Activated B cell treated with CpG ODN at 0.5 μM for 24 hours (primary cell): ENCODE measurements at regions not wholly inside any gene's neighbourhood (a gene's known extent, or its start where the extent isn't known, plus 50 kb on each side); places are given as distances from the start of the nearest gene placed in this dataset.

ENCODE experiments used
- ATAC-seq: fragments of 200-7000 bp; cut with Tn5 transposase; one replicate; pipeline ENCODE4 v1.10.0; 2021; ENCODE audit warnings: low read depth, mild to moderate bottlenecking, moderate library complexity
- CTCF ChIA-PET: fragments of 350-600 bp; sonication (Branson Sonifier 250); formaldehyde crosslinking; loops from one replicate; lab custom pipeline; 2021; ENCODE audit warnings: antibody characterized with exemption; lab: Charles Lee
- POLR2A ChIA-PET: fragments of 350-600 bp; sonication (Branson Sonifier 250); formaldehyde crosslinking; loops from one replicate; lab custom pipeline; 2021; ENCODE audit warnings: antibody characterized with exemption; lab: Charles Lee
- DNase-seq: peaks from one replicate; pipeline ENCODE4 v3.0.0; 2022
- H3K27ac Mint-ChIP-seq: one replicate; pipeline ENCODE4 v1.8.0; 2020; ENCODE audit warnings: mixed read lengths
- H3K27me3 Mint-ChIP-seq: one replicate; pipeline ENCODE4 v1.8.0; 2021; ENCODE audit warnings: mixed read lengths
- H3K36me3 Mint-ChIP-seq: one replicate; pipeline ENCODE4 v1.8.0; 2021; ENCODE audit warnings: low read depth, mixed read lengths
- H3K4me1 Mint-ChIP-seq: one replicate; pipeline ENCODE4 v1.8.0; 2021; ENCODE audit warnings: mixed read lengths
- H3K4me3 Mint-ChIP-seq: one replicate; pipeline ENCODE4 v1.8.0; 2020; ENCODE audit warnings: mild to moderate bottlenecking, mixed read lengths
- H3K9me3 Mint-ChIP-seq: one replicate; pipeline ENCODE4 v1.8.0; 2020; ENCODE audit warnings: mixed read lengths
- intact Hi-C: fragments of 100-400 bp; cut with micrococcal nuclease; formaldehyde crosslinking; loops from one replicate; pipeline ENCODE4 v1.15.1; 2024
- TF ChIP-seq, protein P1 (sequence below): fragments of 200-600 bp; IDR thresholded peaks from one replicate; pipeline ENCODE4 v1.8.0; 2022; ENCODE audit warnings: antibody characterized with exemption, mild to moderate bottlenecking

DNA sequence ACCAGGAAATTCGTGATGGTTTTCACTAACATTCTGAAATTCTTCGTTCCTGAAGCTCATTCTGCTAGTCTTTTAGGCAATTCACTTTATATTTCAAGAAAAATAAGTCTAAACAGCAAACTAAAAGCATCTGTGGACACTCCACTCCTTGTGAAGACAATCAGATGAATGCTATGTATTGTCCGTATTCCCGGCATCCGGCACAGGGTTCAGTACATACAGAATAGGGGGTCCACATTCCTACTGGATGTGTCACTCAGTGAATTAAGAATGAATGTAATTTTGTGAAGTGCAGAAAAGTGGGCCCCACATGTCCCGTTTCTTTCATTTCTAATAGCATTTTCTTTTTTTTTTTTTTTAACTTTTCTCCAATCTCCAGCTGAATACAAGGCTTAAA is 241.3 kb downstream of the GRIN2B start:
- Mint-ChIP-seq H3K4me1 (peaks cover 5% of the 10 kb centered on the region), H3K4me3 (no peak overlapping the region), H3K27me3 (peaks cover 17% of the 10 kb centered on the region), H3K27ac (no peak overlapping the region), H3K9me3 (no peaks in the 10 kb centered on the region), H3K36me3 (no peaks in the 10 kb centered on the region)
- DNase-seq (no peak), ATAC-seq (no peak)
- CTCF ChIA-PET, result interaction anchor here (0.6 kb wide), 1 partner anchor 127 kb away, joined by 3 read pairs; no protein-coding TSS in a partner anchor
- POLR2A ChIA-PET, result no interaction called here
- TF ChIP-seq, protein P1, sequence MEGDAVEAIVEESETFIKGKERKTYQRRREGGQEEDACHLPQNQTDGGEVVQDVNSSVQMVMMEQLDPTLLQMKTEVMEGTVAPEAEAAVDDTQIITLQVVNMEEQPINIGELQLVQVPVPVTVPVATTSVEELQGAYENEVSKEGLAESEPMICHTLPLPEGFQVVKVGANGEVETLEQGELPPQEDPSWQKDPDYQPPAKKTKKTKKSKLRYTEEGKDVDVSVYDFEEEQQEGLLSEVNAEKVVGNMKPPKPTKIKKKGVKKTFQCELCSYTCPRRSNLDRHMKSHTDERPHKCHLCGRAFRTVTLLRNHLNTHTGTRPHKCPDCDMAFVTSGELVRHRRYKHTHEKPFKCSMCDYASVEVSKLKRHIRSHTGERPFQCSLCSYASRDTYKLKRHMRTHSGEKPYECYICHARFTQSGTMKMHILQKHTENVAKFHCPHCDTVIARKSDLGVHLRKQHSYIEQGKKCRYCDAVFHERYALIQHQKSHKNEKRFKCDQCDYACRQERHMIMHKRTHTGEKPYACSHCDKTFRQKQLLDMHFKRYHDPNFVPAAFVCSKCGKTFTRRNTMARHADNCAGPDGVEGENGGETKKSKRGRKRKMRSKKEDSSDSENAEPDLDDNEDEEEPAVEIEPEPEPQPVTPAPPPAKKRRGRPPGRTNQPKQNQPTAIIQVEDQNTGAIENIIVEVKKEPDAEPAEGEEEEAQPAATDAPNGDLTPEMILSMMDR, result no peak
- intact Hi-C loops, result no loop called here

DNA sequence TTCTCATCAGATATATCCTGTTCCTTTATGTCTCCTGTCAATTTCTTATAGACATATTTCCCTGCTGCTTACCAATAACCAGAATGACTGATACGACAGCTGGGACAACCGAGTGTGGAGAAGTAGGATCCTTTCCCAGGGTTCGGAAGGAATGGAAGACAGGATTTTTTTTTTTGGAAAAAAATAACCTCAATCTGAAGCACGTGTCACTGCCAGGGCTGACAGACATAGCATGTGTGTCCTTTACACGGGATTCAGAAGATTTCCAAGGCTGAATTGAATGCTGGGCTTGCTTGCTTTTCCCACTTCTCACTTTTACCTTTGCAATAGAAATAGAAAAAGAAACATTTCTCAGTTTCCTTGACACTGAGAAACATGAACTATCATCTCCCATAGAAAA is 245.7 kb downstream of the GRIN2B start:
- POLR2A ChIA-PET, result no interaction called here
- Mint-ChIP-seq H3K4me3 (no peak overlapping the region), H3K36me3 (no peaks in the 10 kb centered on the region), H3K27me3 (peaks cover 5% of the 10 kb centered on the region), H3K27ac (no peak overlapping the region), H3K9me3 (no peaks in the 10 kb centered on the region), H3K4me1 (peaks cover 5% of the 10 kb centered on the region)
- CTCF ChIA-PET, result no interaction called here
- TF ChIP-seq, protein P1, result no peak
- DNase-seq (no peak), ATAC-seq (no peak)
- intact Hi-C loops, result no loop called here

DNA sequence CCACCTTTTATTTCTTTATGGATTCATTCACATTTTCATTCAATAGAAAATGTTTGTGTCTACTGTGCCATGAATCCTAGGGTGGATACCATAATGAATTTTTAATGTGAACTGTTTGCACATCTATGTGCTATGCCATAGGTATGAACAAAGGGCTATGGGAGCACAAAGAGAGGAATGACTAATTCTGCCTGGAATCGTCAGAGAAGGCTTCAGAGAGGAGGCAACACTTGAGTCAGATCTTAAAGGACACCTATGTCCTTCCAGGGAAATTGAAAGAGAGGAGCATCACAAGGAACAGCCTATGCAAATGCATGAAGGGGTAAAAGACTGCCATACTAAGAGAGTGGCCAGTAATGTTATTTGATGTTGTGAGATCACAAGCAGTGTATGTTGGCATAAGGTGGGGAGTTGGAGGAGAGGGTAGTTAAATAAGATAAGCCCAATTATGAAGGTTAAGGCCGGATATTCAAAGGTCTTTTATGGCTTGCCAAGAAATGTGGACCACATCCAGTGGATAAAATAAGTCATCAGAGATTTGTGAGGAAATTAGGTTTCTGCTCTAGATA is 246.7 kb downstream of the GRIN2B start:
- CTCF ChIA-PET, result no interaction called here
- H3K4me1 Mint-ChIP-seq, result peaks cover 4% of the 10 kb centered on the region
- TF ChIP-seq, protein P1, result no peak
- intact Hi-C loops, result no loop called here
- peaks cover 4% of the 10 kb centered on the region for H3K27me3 Mint-ChIP-seq
- ATAC-seq, result no peak
- H3K36me3 Mint-ChIP-seq, result no peaks in the 10 kb centered on the region
- no peak overlapping the region for H3K27ac Mint-ChIP-seq
- H3K4me3 Mint-ChIP-seq, result no peak overlapping the region
- POLR2A ChIA-PET, result no interaction called here
- no peaks in the 10 kb centered on the region for H3K9me3 Mint-ChIP-seq
- DNase-seq, result no peak

DNA sequence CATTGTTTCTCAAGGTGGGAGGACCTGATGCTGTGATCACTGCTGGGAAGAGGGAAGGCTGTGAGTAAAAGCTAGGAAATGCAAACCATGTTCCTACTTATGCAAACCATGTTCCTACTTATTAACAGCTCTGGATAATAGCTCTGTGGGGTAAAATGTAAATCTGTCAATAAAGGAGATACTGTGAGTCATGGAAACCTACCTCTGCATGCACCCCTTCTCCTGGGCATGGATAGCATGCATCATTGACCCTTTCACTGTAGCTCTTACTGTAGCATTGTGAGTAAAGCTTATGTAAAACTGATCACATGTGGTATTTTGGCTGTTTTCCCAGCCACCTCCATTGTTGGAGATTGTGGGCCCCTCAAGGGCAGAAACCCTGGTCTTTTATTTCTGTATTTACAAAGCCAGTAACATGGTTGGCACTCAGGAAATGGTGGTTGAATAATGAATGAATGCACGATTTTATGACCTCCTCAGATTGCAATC is 253.7 kb downstream of the GRIN2B start:
- DNase-seq, result no peak
- H3K36me3 Mint-ChIP-seq, result no peaks in the 10 kb centered on the region
- intact Hi-C loops, result no loop called here
- H3K4me3 Mint-ChIP-seq, result no peak overlapping the region
- no peak overlapping the region for H3K27ac Mint-ChIP-seq
- no peaks in the 10 kb centered on the region for H3K9me3 Mint-ChIP-seq
- H3K27me3 Mint-ChIP-seq, result peaks cover 8% of the 10 kb centered on the region
- TF ChIP-seq, protein P1, result no peak
- no peak for ATAC-seq
- no peaks in the 10 kb centered on the region for H3K4me1 Mint-ChIP-seq
- POLR2A ChIA-PET, result no interaction called here
- CTCF ChIA-PET, result no interaction called here

DNA sequence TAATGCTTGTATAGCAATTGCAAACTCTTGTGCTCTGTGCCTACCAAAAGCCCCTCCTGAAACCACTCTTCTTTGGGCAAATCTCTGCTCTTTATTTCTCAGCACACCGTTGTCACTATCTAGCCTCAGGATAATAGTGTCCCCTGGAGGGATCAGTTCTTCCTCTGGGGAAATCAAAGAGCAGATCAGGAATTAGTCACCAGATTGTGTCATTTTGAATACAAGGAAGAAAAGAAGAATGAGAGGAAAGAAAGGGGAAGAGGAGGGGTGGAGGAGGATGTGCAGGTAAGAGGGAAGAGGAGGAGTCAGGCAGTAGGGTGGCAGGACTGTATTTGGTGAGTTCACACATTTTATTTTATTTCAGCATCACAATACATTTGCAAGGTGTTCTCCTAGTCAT is 256.4 kb downstream of the GRIN2B start:
- ATAC-seq, result no peak
- Mint-ChIP-seq H3K27ac (no peak overlapping the region), H3K27me3 (peaks cover 13% of the 10 kb centered on the region), H3K36me3 (no peaks in the 10 kb centered on the region), H3K4me3 (no peak overlapping the region), H3K9me3 (no peaks in the 10 kb centered on the region), H3K4me1 (no peaks in the 10 kb centered on the region)
- DNase-seq, result no peak
- ChIA-PET CTCF (no interaction called here), POLR2A (interaction anchor here (0.6 kb wide), 1 partner anchor 12 kb away, joined by 3 read pairs; no protein-coding TSS in a partner anchor)
- intact Hi-C loops, result no loop called here
- TF ChIP-seq, protein P1, result no peak
